ENCODE measurements at regions not wholly inside any gene's neighbourhood (a gene's known extent, or its start where the extent isn't known, plus 50 kb on each side); places are given as distances from the start of the nearest gene placed in this dataset.
"Not testable (repeated sequence)": the region's sequence is repeated elsewhere in the genome, so short reads cannot be mapped to it uniquely, and the experiment has no call there.

GRCh38 chr14:106475214-106475613, 948.8 kb downstream of the TMEM121 start:
- DNase-seq = peak; percentile 34

- not testable (repeated sequence) for DNase-seq
Observed at GRCh38 chr14:106477600-106477999, 951.2 kb downstream of the TMEM121 start.

GRCh38 chr14:106480287-106480686, 953.9 kb downstream of the TMEM121 start:
- not testable (repeated sequence) for DNase-seq

- not testable (repeated sequence) for DNase-seq
Observed at GRCh38 chr14:106482213-106482612, 955.8 kb downstream of the TMEM121 start.

- no peak for DNase-seq
Observed at GRCh38 chr14:106487600-106487999, 961.2 kb downstream of the TMEM121 start.

- DNase-seq = no peak
Observed at GRCh38 chr14:106488291-106488690, 961.9 kb downstream of the TMEM121 start.

GRCh38 chr14:106489112-106489881, 962.9 kb downstream of the TMEM121 start:
- DNase-seq = peak; percentile 74

- no peak for DNase-seq
Observed at GRCh38 chr14:106490442-106490841, 964.1 kb downstream of the TMEM121 start.

GRCh38 chr14:106491851-106492250, 965.5 kb downstream of the TMEM121 start:
- peak; percentile 31 for DNase-seq

GRCh38 chr14:106493962-106494823, 967.8 kb downstream of the TMEM121 start:
- no peak for DNase-seq

- DNase-seq = no peak
Observed at GRCh38 chr14:106500571-106500970, 974.2 kb downstream of the TMEM121 start.

GRCh38 chr14:106501898-106502297, 975.5 kb downstream of the TMEM121 start:
- no peak for DNase-seq

GRCh38 chr14:106505366-106505765, 979.0 kb downstream of the TMEM121 start:
- no peak for DNase-seq

GRCh38 chr14:106506881-106507305, 980.5 kb downstream of the TMEM121 start:
- peak; percentile 64 for DNase-seq

GRCh38 chr14:106507354-106507753, 981.0 kb downstream of the TMEM121 start:
- DNase-seq = peak; percentile 45

GRCh38 chr14:106508216-106508615, 981.8 kb downstream of the TMEM121 start:
- DNase-seq = no peak

GRCh38 chr14:106509176-106509575, 982.8 kb downstream of the TMEM121 start:
- no peak for DNase-seq

GRCh38 chr14:106509807-106510206, 983.4 kb downstream of the TMEM121 start:
- no peak for DNase-seq

GRCh38 chr14:106511006-106511799, 984.8 kb downstream of the TMEM121 start:
- DNase-seq = peak; percentile 43

GRCh38 chr14:106511800-106512198, 985.4 kb downstream of the TMEM121 start:
- no peak for DNase-seq

GRCh38 chr14:106513302-106513701, 986.9 kb downstream of the TMEM121 start:
- DNase-seq = no peak

- DNase-seq = peak; percentile 82
Observed at GRCh38 chr14:106518054-106518943, 991.9 kb downstream of the TMEM121 start.
